SIG-M5 treated with dmso at 0.1 percent for 504 hours (cell line): ENCODE measurements at regions not wholly inside any gene's neighbourhood (a gene's known extent, or its start where the extent isn't known, plus 50 kb on each side); places are given as distances from the start of the nearest gene placed in this dataset.
"Not testable (repeated sequence)": the region's sequence is repeated elsewhere in the genome, so short reads cannot be mapped to it uniquely, and the experiment has no call there.

Experiments used
- DNase-seq: peaks from one replicate; lab custom pipeline; 2025; ENCODE audit not compliant: unreplicated experiment; lab: John Stamatoyannopoulos, UW

DNA sequence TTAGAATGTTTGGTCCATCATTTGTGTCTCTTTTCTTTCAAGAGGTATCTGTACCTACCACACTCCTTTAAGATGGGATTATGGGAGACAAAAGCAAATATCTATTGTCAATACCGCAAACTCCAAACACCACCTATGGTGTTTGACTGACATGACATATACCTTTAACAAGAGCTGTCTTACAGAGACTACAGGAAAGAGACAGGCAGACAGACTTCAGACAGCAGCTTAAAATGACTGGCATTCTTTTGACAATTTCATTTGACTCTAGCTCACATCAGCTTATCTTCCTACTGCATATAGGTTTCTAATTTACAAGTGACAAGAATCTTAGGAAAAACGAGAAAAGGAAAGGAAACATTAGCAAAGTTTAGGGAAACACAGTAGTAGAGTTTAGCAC lies 256.0 kb upstream of the TFAP2D start:
- DNase-seq = no peak

DNA sequence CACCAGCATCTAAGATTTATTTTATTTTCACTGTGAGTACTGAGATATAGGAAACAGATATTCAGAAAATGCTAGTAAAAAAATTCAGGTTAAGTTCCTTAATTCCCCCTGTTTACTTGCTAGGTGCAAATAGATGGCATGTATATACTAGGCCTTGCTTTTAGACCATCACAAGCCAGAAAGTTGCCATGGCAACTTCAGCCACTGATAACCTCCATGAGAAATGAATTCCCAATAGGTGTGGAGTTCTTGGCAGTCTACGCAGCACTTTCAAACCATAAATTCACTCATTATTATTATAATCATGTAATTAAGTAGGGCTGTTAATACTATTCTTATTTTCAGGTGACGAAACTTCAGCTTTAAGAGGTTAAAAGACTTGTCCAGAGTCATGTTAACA lies 251.6 kb upstream of the TFAP2D start:
- no peak for DNase-seq

DNA sequence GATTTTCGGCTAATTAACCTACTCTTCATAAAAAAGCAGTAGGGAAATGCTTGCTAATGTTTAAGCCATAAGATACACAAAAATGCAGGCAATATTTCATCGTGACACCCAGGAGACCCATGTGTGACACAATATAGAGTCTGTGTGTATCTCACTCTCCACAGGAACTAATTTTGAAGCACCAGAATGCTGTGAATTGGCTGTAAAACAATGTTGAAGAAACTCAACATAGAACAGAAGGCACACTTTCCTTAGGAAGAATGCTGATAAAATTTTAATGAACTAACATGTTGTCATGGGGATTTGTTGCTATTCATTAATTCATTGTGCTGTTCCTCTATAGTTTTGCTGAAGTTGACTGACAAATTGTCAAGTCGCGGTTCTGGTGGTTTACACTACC lies 249.4 kb upstream of the TFAP2D start:
- DNase-seq = no peak

DNA sequence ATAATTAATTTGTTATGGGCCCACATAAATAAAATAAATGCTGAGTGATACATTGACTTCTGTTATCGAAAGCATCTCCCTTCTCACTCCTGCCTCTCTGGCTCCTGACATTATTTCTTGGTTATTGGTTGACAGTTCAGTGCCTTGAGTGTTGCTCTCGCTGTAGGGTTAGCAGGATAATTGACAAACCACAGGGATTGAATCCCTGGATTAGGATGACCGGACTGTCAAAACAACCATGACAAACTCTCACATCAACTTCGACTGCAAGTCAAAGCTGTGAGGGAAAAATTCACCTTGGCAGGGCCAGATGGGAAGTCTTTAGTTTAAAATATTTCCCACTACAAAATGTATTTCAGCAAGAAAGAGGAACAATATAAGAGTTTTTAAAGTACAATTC lies 245.4 kb upstream of the TFAP2D start:
- no peak for DNase-seq

DNA sequence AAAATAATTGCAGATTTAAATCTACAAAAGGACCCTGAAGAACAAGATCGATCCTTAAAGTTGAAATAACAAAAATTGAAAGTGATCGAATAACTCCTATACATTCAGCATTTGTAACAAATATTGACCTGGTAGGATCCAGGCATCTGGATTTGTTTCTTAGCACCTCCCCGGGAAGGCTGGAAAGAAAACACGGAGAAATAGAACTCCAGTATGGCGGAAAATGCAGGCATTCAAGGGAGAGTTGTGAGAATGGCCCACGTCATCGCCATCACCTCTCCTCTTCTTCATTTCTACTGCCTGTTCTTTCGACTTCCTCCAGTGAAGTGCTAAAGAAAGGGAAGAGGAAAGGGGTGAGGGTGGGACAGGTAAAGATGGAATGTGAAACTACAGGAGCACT lies 242.3 kb upstream of the TFAP2D start:
- DNase-seq = no peak

DNA sequence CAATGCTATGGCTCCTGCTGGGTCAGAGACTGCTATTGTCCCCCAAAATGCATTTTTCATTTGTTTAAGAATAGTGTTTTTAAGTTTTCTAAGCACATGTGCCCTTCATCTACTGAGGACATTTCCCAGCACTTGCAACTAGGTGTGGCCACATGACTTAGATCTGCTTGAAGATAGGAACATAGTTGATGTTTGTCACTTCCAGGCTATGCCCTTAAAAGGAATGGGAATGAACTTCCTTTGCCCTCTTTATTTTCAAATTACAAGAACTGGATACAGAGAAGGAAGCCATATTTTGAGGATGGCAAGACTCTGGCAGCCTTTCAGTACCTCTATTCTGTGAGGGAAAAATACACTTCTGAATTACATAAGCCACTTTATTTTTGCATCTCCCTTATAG lies 203.0 kb upstream of the TFAP2D start:
- no peak for DNase-seq

DNA sequence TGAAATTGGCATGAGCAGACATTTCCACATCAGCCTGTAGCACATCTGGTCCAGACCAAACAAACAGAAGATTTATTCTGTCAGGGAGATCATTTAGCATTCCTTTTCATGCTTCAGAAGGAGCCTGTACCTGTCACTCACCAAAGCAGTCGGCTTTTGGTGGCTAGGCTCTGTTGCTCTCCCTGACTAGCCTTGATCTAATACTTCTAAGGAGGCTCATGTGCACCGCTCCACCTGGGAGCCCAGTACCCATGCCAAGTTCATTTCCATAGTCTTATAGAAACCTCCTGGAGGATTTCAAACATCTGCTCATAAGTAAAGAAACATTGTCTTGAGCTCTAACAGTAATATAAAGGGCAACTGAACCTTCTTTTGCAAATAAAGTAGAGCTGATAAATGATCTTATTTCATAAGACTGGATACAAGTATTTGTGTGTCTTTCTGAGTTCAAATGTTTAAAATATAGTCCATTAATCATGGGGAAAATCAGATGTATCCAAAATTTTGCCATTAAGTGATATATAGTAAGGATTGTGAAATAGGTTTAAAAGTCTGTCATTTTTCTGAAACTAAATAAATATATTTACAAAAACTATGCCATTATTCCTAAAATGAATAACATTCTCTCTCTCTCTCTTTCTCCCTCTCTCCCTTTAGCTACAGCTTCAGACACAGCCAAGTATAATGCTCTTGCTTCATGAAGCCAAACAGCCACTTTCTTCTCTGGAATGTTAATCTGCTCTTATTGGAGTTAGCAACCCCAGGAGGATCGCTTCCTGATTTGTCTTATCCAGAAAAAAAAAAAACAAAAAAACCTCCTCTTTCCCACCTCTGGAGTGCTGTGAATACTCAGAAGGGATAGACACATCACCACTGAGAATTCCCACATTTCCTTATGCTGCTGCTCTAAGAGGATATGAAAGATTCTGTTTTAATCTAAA lies 192.7 kb upstream of the TFAP2D start:
- no peak for DNase-seq

DNA sequence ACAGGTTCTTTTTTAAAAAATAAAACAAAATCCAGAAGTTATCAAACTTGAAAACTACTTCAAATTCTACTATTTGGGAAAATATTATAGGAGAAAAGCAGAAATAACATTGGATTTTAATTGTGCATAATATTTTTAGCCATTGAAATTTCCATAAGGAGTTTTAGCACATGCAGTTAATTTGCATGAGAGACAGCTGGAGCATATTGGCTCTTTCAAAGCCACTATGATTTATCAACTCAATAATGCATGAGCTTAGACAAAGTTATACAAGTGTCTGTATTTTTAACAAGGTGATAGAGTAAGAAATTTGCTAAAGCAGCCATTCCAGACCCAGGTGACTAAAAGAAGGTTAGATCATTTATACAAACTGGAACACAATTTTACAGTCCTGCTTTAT lies 189.0 kb upstream of the TFAP2D start:
- DNase-seq = no peak

DNA sequence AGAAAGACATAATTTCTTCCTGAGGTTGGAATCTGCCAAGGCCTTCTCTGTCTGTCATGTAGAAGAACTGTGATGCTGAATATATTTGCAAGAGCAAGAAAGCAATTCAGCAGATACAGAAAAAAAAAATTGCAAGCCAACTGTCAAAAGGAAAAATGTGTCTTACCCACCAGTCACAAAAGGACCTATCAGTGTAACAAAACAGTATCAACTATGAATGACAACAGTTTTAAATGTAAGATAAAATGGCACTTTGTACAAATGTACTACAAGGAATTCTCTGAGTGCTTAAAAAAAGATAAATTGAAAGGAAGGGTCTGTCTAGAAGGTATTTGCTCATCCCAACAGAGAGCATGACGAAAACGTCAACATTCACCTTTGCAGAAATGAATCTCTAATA lies 185.3 kb upstream of the TFAP2D start:
- no peak for DNase-seq

DNA sequence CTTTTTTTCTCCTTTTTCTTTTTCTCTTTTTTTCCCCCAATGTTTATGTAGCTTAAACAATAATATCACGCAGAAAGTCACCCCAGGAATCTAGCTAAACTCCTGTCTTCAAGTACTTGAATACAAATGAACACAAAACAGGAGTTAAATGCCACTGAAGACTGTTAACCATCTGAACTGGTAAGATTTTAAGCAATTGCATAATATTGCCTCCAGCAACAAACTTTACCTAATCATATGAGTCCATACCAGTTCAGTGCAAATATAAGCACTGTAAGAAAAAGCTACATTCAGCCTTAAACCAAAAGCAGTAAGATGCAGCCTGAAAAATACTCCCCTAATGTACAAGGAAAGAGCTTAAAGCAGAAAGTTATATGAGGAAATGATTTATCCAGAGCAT lies 173.9 kb upstream of the TFAP2D start:
- DNase-seq = no peak

DNA sequence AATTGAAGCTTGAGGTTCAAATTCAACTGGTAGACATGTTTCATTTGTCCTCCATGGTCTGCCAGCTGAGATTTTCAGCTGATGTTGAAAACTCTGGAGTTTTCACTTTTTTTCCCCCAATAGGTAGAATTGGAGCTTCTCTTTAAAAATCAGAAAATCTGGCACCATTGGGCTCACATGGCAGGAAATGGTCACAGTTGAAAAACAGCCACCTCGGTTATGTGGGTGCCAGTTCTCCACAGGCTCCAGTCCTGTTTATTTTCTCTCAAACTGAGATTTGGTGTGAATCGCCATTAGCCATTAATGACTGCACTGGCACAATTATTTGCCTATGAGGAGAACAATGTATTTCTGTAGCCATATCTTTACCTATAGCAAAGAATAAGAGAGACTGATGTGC lies 171.4 kb upstream of the TFAP2D start:
- DNase-seq = no peak

DNA sequence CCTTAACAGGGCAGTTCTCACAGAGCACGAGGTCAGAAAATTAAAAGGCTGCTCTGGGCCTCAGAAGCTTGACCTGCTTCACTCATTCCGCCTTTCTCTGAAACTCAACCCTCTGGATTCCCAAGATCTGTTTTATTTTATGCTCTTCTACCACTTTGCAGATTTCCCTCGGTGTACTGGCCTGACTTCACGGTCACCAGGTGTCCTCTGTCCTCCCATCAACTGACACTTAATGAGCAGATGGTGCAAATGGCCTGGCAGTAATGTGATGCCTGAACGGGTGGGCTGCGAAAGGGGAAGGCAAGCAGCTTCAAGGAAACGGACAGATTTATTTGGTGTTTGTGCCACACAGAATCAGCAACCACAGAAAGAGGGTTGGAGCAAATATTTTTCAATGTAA lies 169.7 kb upstream of the TFAP2D start:
- DNase-seq = no peak

DNA sequence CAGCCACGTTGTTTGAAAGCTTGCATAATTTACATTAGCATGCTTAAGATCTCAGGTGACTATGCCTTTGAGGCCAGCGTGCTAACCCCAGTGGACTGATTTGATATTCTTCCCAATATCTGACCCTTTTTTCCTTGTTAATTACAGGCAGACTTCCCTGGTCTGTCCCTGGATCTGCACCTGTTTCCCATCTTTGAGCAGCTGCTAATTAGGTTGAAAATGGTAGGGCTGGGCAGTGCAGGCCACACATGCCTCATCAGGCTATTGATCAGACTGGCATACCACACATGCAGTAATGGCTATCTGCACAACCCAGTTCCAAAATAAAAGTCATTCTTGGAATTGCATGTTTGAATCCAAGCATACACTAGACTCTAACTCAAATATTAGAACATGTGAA lies 164.3 kb upstream of the TFAP2D start:
- DNase-seq = no peak

DNA sequence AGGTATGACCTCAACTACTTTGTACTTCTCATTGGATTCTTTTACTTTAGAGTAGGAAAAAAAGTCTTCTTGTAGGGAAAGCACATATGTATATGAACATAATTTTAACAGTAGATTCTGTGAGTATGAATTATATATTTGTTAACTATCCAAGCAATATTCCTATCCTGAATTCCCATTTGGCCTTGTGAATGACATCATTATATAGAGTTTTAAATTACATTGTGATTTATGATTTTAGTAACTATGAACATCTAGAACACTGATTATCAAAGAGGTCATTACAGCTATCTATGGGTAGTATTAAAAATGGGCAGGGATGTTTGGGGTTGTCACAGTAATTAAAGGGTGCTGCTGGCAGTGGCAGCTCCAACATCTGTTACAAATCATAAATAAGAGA lies 163.9 kb upstream of the TFAP2D start:
- no peak for DNase-seq

DNA sequence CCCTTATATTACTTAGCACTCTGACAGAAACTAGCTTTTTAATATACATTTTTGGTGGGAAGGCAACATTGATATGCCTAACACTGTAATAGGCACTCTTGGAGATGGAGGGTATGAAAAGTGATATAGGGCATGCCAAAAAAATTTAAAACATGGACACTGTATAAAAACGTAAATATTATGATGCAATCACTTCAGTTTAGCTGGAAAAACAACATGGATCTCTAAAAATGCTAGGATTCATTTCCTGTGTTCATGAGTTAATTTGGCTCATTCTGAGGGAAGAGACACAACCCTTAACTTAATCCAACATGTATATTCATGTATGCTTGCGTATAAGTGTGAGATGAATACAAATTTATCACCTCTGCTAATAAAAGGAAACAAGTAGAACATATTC lies 157.3 kb upstream of the TFAP2D start:
- DNase-seq = no peak

DNA sequence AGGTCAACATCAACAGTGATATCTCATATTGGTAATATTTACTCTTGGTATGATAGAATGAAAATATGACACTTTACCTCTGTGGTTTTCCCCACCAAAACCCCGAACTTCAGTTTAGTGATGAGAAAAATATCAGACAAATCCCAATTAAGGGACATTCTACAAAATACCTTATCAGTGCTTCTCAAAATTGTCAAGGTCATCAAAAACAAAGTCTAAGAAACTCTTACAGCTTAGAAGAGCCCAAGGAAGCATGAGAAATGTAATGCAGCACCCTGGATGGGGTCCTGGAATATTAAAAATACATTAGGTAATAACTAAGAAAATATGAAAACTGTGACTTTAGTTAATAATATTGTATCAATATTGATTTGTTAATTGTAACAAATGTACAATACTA lies 148.3 kb upstream of the TFAP2D start:
- DNase-seq = no peak

DNA sequence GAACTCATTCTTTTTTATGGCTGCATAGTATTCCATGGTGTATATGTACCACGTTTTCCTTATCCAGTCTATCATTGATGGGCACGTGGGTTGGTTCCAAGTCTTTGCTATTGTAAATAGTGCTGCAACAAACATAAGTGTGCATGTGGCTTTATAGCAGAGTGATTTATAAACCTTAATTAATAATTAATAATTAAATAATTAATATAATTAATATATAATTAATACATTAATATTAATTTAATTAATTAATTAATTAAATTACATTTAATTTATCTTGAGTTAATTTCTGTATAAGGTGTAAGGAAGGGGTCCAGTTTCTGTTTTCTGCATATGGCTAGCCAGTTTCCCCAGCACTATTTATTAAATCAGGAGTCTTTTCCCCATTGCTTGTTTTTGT lies 142.1 kb upstream of the TFAP2D start:
- not testable (repeated sequence) for DNase-seq

DNA sequence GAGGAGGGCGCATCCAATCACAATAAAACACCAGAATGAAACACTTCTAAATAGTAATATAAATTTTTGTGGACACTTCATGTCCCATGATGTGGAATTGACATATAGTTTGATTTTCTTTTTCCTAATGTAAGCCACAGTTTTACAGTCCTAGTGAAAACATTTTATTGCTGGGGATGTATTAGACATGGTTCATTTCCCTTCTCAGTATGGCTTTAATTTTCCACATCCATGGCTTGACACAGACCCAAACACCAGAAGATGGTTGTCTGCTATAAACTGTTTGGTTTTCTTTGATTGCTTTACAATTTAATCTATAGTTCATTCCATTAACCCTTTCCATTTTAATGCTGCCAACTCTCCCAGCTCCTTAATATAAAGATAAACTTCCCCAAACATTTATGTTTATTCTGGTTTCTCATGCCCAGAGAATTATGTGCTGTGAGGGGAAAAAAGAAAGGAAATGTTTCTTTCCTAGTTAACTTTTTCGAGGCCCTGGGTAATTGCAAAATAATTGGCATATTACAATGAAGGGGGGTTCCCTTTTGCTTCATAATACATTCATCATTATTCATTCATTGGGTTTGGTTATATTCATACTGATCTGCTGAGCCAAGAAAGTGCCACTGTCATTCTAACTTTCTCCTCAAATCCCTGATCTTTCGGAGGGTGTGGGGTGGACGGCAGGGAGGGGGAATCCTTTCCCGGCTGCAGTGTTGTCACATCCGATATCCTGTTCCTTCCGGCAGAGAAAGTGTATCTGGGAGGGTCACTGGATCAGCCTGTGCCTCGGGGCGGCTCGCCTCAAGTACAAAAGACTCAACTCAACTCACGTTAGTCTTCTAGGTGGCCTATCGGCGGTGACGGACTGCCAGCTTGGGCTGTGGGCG lies 127.6 kb upstream of the TFAP2D start:
- no peak for DNase-seq

DNA sequence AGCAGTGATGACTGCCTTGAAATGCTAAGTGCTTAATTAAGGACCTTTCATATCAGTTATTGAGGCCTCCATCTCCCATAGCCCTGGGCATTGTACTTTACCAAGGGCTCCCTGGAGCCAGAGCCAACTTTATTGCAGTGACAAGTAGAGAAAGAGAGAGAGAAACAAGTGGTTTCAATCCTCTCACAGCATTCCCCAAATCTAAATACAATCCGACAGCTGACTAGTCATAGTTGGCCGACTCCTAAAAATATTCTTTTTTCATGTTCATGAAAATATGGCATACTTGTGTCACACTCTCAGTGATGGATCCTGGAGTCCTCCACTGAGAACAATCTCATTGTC lies 127.0 kb upstream of the TFAP2D start:
- DNase-seq = no peak

DNA sequence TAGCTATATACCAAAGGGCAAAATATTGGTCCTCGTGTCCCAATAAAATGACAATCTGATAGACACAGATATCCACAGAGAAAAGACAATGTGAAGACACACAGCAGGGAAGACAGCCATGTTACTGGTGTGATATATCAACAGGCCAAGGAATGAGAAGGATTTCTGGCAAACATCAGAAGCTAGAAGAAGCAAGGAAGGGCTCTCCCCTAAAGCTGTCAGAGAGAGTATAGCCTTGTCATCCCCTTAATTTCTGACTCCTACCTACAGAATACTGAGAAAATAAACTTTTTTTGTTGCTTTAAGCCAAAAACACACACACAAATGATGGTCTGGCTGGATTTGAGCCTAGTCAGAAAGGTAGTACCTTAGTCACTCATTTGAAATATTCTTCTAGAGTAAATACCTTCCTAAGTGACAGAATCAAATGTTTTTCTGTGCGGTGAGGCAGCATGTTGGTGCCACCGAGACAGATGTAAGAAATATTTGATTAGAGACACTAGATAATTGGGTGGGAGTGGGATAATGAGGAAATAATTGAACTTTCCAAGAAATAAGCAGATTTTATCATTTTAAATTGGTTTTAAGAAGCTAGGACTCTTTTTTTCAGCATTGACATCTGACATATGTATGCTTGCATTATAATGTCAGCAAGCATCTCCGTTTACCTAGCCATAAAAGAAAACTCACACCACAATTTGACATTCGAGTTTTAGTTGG lies 123.4 kb upstream of the TFAP2D start:
- DNase-seq = no peak

DNA sequence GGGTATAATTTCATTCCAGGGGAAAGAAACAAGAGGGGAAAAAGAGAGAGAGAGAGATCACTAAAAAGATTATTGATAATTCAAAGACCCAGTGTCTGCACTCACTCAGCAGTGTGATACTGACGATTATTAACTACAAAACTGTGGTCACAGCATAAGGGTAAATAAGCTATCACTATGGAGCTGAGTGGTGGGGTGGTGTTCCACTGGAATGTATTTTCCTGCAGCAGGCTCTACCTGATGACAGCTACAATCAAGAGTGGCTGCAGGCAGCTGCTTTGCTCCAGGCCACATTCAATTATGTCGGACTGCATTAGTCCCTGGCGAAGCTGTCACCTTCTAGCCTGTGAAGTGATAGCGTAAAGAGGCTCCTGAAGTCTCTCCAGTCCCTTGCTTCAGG lies 122.2 kb upstream of the TFAP2D start:
- no peak for DNase-seq

DNA sequence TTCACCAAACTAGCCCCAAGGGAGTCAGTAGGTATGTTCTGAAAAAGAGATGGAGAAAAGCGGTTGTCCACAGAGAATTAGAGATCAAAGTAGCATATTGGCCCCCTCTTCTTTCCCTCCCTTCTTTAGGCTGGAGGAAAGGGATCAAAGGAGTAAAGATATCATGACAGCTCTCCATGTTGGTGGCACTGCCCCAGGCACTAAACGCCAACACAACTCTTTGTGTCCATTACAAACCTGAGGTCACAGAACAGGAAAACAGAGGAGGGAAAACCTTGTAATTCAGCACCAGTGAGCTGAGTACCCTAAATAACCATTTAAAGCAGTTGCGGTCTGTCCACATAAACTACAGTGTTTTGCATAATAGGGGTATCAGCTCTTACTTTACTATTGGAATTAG lies 113.0 kb upstream of the TFAP2D start:
- DNase-seq = no peak
